GM19238 (cell line): ENCODE measurements at regions not wholly inside any gene's neighbourhood (a gene's known extent, or its start where the extent isn't known, plus 50 kb on each side); places are given as distances from the start of the nearest gene placed in this dataset.

Source experiments
- DNase-seq: peaks from one replicate; pipeline ENCODE4 v3.0.0; 2011; ENCODE audit warnings: low spot score; ENCODE audit not compliant: insufficient read length

GRCh38 chr14:100381395-100382105, 58.4 kb downstream of the SLC25A47 start:
- no peak for DNase-seq

GRCh38 chr14:100382106-100382455, 58.9 kb downstream of the SLC25A47 start:
- DNase-seq = no peak

GRCh38 chr14:100383727-100384158, 60.6 kb downstream of the SLC25A47 start:
- peak; percentile 47 for DNase-seq

GRCh38 chr14:100384277-100384676, 61.1 kb downstream of the SLC25A47 start:
- DNase-seq = no peak

- no peak for DNase-seq
These were observed 62.0 kb downstream of the SLC25A47 start for GRCh38 chr14:100384819-100385813.

GRCh38 chr14:100386121-100386520, 63.0 kb downstream of the SLC25A47 start:
- DNase-seq = no peak

- no peak for DNase-seq
These were observed 63.7 kb downstream of the SLC25A47 start for GRCh38 chr14:100386846-100387245.

GRCh38 chr14:100387450-100387849, 64.3 kb downstream of the SLC25A47 start:
- no peak for DNase-seq

GRCh38 chr14:100388103-100389054, 65.2 kb downstream of the SLC25A47 start:
- DNase-seq = no peak

GRCh38 chr14:100389497-100390104, 66.5 kb downstream of the SLC25A47 start:
- no peak for DNase-seq

GRCh38 chr14:100391173-100391572, 68.0 kb downstream of the SLC25A47 start:
- DNase-seq = no peak

GRCh38 chr14:100391724-100392123, 68.6 kb downstream of the SLC25A47 start:
- no peak for DNase-seq

GRCh38 chr14:100392356-100392755, 69.2 kb downstream of the SLC25A47 start:
- DNase-seq = no peak

- DNase-seq = no peak
These were observed 70.2 kb downstream of the SLC25A47 start for GRCh38 chr14:100393362-100393761.

- DNase-seq = no peak
These were observed 71.0 kb downstream of the SLC25A47 start for GRCh38 chr14:100393906-100394732.

GRCh38 chr14:100394886-100395672, 71.9 kb downstream of the SLC25A47 start:
- no peak for DNase-seq

- DNase-seq = no peak
These were observed 73.2 kb downstream of the SLC25A47 start for GRCh38 chr14:100396266-100396795.

GRCh38 chr14:100397005-100397404, 73.9 kb downstream of the SLC25A47 start:
- no peak for DNase-seq

- DNase-seq = no peak
These were observed 74.9 kb downstream of the SLC25A47 start for GRCh38 chr14:100398044-100398443.
